ENCODE measurements at regions not wholly inside any gene's neighbourhood (a gene's known extent, or its start where the extent isn't known, plus 50 kb on each side); places are given as distances from the start of the nearest gene placed in this dataset.

DNA sequence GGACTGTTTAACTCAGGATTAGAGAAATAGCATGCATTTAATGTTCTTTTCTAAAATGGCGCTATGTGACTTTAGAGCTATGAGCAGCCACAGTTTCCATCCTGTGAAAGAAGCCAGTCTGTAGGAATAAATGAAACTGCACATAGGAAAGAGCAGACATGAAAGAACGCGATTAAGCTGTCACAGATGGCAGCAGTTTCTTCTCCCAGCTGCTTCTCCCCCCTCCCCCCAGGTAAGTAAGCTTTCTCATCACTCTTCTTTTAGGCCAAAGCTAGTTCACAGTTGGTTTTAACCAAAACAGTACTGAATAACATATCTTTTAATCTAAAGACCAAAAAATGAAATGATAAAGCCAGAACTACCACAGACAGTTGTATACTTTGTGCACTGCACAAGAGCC is 266.4 kb downstream of the KCNA4 start:
- ChIA-PET CTCF (no interaction called here), POLR2A (ENCODE audit: unreplicated experiment) (no interaction called here)
- Histone ChIP-seq H3K9me3 (ENCODE audit: low read length) (no peaks in the 10 kb centered on the region), H3K9ac (ENCODE audit: low read length) (no peak overlapping the region), H3K36me3 (ENCODE audit: low read depth, low read length) (no peaks in the 10 kb centered on the region), H3K79me2 (ENCODE audit: low read length) (no peaks in the 10 kb centered on the region), H3K27me3 (ENCODE audit: low read length) (no peaks in the 10 kb centered on the region), H3K9me2 (replicated peaks; ENCODE audit: low read length) (no peaks in the 10 kb centered on the region), H3K27ac (ENCODE audit: low read length) (no peak overlapping the region), H2AFZ (ENCODE audit: low read length) (no peak overlapping the region), H4K20me1 (ENCODE audit: low read length) (no peaks in the 10 kb centered on the region), H3K4me2 (ENCODE audit: low read length) (no peak overlapping the region), H3F3A (ENCODE audit: low read length, unreplicated experiment) (no peaks in the 10 kb centered on the region), H3K4me3 (ENCODE audit: low read length) (no peak overlapping the region), H3K4me1 (ENCODE audit: insufficient read depth, low read length) (no peaks in the 10 kb centered on the region)
- intact Hi-C loops (cut with micrococcal nuclease) = no loop called here
- TF ChIP-seq, protein P1, sequence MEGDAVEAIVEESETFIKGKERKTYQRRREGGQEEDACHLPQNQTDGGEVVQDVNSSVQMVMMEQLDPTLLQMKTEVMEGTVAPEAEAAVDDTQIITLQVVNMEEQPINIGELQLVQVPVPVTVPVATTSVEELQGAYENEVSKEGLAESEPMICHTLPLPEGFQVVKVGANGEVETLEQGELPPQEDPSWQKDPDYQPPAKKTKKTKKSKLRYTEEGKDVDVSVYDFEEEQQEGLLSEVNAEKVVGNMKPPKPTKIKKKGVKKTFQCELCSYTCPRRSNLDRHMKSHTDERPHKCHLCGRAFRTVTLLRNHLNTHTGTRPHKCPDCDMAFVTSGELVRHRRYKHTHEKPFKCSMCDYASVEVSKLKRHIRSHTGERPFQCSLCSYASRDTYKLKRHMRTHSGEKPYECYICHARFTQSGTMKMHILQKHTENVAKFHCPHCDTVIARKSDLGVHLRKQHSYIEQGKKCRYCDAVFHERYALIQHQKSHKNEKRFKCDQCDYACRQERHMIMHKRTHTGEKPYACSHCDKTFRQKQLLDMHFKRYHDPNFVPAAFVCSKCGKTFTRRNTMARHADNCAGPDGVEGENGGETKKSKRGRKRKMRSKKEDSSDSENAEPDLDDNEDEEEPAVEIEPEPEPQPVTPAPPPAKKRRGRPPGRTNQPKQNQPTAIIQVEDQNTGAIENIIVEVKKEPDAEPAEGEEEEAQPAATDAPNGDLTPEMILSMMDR (conservative IDR thresholded peaks at IDR 0.05; ENCODE audit: low read depth, low read length) = no peak
- TF ChIP-seq EZH2phosphoT487 (IDR thresholded peaks at IDR 0.05; ENCODE audit: borderline replicate concordance, low read length) (no peak), EZH2 (IDR thresholded peaks at IDR 0.05; ENCODE audit: low read length, unreplicated experiment) (no peak)
- BruUV-seq (replicated peaks) = no TSS peak
- ATAC-seq (no peak), DNase-seq (no peak)

DNA sequence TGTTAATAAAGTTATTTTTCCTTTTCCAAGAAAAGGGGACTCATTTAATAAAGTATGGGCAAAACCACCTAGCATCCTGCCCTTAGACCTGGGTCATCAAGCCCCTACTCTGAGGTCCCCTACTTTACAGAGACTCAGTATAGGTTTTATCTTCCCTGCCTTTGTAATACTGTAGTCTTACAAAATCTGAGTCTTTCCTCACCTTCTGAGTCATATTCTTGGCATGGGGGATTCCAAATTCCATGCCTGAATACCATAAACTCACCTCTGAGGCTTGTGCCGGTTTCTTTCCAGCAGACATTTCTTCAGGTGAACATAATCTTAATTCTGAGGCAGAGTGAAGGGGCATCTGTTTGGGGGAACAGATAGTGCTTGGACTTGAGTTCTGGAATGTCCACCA is 282.5 kb downstream of the KCNA4 start:
- DNase-seq (no peak), ATAC-seq (no peak)
- H3K9me3 ChIP-seq (ENCODE audit: low read length) = no peaks in the 10 kb centered on the region
- no peaks in the 10 kb centered on the region for H3K4me1 ChIP-seq (ENCODE audit: insufficient read depth, low read length)
- no peaks in the 10 kb centered on the region for H3K36me3 ChIP-seq (ENCODE audit: low read depth, low read length)
- no peaks in the 10 kb centered on the region for H4K20me1 ChIP-seq (ENCODE audit: low read length)
- H3K9me2 ChIP-seq (replicated peaks; ENCODE audit: low read length) = no peaks in the 10 kb centered on the region
- no peak overlapping the region for H3K9ac ChIP-seq (ENCODE audit: low read length)
- TF ChIP-seq, protein P1 (conservative IDR thresholded peaks at IDR 0.05; ENCODE audit: low read depth, low read length) = no peak
- TF ChIP-seq EZH2 (IDR thresholded peaks at IDR 0.05; ENCODE audit: low read length, unreplicated experiment) (no peak), EZH2phosphoT487 (IDR thresholded peaks at IDR 0.05; ENCODE audit: borderline replicate concordance, low read length) (no peak)
- no peak overlapping the region for H3K4me3 ChIP-seq (ENCODE audit: low read length)
- no peaks in the 10 kb centered on the region for H3F3A ChIP-seq (ENCODE audit: low read length, unreplicated experiment)
- intact Hi-C loops (cut with micrococcal nuclease) = no loop called here
- ChIA-PET CTCF (no interaction called here), POLR2A (ENCODE audit: unreplicated experiment) (no interaction called here)
- no TSS peak for BruUV-seq (replicated peaks)
- no peaks in the 10 kb centered on the region for H3K79me2 ChIP-seq (ENCODE audit: low read length)
- no peak overlapping the region for H3K4me2 ChIP-seq (ENCODE audit: low read length)
- no peaks in the 10 kb centered on the region for H3K27me3 ChIP-seq (ENCODE audit: low read length)
- no peak overlapping the region for H3K27ac ChIP-seq (ENCODE audit: low read length)
- no peak overlapping the region for H2AFZ ChIP-seq (ENCODE audit: low read length)

DNA sequence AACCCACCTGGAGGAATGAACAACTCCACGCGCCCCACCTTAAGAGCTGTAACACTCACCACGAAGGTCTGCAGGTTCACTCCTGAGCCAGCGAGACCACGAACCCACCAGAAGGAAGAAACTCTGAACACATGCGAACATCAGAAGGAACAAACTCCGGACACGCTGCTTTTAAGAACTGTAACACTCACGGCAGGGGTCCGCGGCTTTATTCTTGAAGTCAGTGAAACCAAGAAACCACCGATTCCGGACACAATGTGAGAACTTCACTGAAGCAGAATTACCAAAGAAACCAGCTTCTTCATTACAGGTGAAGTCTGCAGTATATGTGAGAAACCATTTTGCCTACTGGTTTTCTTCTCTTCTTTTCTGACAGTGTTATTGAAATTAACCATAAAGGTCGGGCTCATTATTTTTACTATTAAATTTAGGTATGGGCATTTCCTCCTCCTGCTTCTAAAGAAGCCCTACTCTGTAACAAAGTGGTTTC is 303.0 kb downstream of the KCNA4 start:
- ChIA-PET POLR2A (ENCODE audit: unreplicated experiment) (no interaction called here), CTCF (no interaction called here)
- H3K27ac ChIP-seq (ENCODE audit: low read length) = no peak overlapping the region
- intact Hi-C loops (cut with micrococcal nuclease) = no loop called here
- H3K9me3 ChIP-seq (ENCODE audit: low read length) = no peaks in the 10 kb centered on the region; the same call in 1 of the 2 replicates
- H3K79me2 ChIP-seq (ENCODE audit: low read length) = no peaks in the 10 kb centered on the region
- no TSS peak for BruUV-seq (replicated peaks)
- no peak overlapping the region for H3K4me2 ChIP-seq (ENCODE audit: low read length)
- H3K27me3 ChIP-seq (ENCODE audit: low read length) = no peaks in the 10 kb centered on the region
- TF ChIP-seq EZH2phosphoT487 (IDR thresholded peaks at IDR 0.05; ENCODE audit: borderline replicate concordance, low read length) = no peak
- no peak for TF ChIP-seq EZH2 (IDR thresholded peaks at IDR 0.05; ENCODE audit: low read length, unreplicated experiment)
- TF ChIP-seq, protein P1 (conservative IDR thresholded peaks at IDR 0.05; ENCODE audit: low read depth, low read length) = no peak
- H3K9ac ChIP-seq (ENCODE audit: low read length) = no peak overlapping the region
- no peak overlapping the region for H2AFZ ChIP-seq (ENCODE audit: low read length)
- no peaks in the 10 kb centered on the region for H3F3A ChIP-seq (ENCODE audit: low read length, unreplicated experiment)
- no peak overlapping the region for H3K4me3 ChIP-seq (ENCODE audit: low read length)
- H3K9me2 ChIP-seq (replicated peaks; ENCODE audit: low read length) = no peaks in the 10 kb centered on the region
- H3K36me3 ChIP-seq (ENCODE audit: low read depth, low read length) = no peaks in the 10 kb centered on the region
- H4K20me1 ChIP-seq (ENCODE audit: low read length) = no peaks in the 10 kb centered on the region
- DNase-seq = no peak
- no peaks in the 10 kb centered on the region for H3K4me1 ChIP-seq (ENCODE audit: insufficient read depth, low read length)
- no peak for ATAC-seq
